ENCODE measurements at regions not wholly inside any gene's neighbourhood (a gene's known extent, or its start where the extent isn't known, plus 50 kb on each side); places are given as distances from the start of the nearest gene placed in this dataset.
A peak's percentile ranks its signal among the peaks of the same experiment; 100 is the strongest.
"Not testable (repeated sequence)": the region's sequence is repeated elsewhere in the genome, so short reads cannot be mapped to it uniquely, and the experiment has no call there.

DNA sequence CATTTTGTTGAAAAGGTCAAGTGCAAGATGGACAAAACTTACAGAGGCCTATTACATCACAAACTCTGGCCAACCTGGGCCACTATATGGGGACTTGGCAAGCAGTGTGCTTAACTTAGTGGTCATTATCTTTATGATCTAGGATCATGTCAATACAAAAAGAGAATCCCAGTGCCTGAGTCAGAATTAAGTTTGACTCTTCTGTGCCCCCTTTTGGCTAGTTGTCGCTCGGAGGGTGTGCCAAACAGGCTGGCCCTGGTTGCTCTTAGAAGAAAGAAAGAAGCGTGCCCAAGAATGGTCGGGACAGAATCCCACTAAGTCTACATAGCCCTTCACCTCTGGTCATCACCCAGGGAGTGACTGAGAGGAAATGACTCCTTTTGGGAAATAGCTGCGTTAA is 100.1 kb downstream of the EIF4E start:
- Histone ChIP-seq H3K27ac (no peak overlapping the region), H3K36me3 (ENCODE audit: insufficient read depth, low read length) (no peaks in the 10 kb centered on the region), H3K4me3 (no peak overlapping the region), H3K9me3 (ENCODE audit: low read depth, low read length) (no peaks in the 10 kb centered on the region), H3K9ac (ENCODE audit: insufficient read length) (no peak overlapping the region)
- no peak for DNase-seq (ENCODE audit: low read depth, low spot score)
- no peak for TF ChIP-seq EZH2 (IDR thresholded peaks at IDR 0.05)
- no peak for TF ChIP-seq FOXP2 (optimal IDR thresholded peaks at IDR 0.05; ENCODE audit: control extremely low read depth, extremely low read length, insufficient read depth)
- TF ChIP-seq POLR2AphosphoS5 (IDR thresholded peaks at IDR 0.05; ENCODE audit: borderline replicate concordance, low read depth, low read length), result no peak

DNA sequence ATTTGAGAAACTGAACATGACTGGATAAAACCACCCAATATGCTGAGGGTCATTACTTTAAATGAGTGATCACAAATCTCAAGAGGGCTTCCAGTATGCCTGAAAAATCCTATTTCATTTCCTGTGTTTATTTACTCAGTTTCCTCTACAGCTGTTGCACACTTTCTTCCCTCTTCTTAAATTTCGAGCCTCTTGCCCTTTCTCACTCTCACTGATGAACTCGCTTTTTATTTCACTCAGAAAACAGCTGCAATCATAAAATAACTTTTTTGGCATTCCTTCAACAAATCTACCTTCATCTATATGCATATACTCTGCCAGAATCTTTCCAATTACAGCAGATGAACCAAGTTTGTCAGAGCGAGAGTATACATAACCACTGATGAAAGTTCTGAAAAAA is 101.3 kb downstream of the EIF4E start:
- Histone ChIP-seq H3K27ac (no peak overlapping the region), H3K9ac (ENCODE audit: insufficient read length) (no peak overlapping the region), H3K4me3 (peak overlapping the region; percentile 19; the same call in 1 of the 2 replicates), H3K36me3 (ENCODE audit: insufficient read depth, low read length) (no peaks in the 10 kb centered on the region), H3K9me3 (ENCODE audit: low read depth, low read length) (no peaks in the 10 kb centered on the region)
- no peak for DNase-seq (ENCODE audit: low read depth, low spot score)
- TF ChIP-seq FOXP2 (optimal IDR thresholded peaks at IDR 0.05; ENCODE audit: control extremely low read depth, extremely low read length, insufficient read depth), result no peak
- no peak for TF ChIP-seq EZH2 (IDR thresholded peaks at IDR 0.05)
- no peak for TF ChIP-seq POLR2AphosphoS5 (IDR thresholded peaks at IDR 0.05; ENCODE audit: borderline replicate concordance, low read depth, low read length)

GRCh38 chr4:98822144-98822543 is 106.8 kb downstream of the EIF4E start:
- no peaks in the 10 kb centered on the region for H3K36me3 ChIP-seq (ENCODE audit: insufficient read depth, low read length)
- H3K9ac ChIP-seq (ENCODE audit: insufficient read length), result no peak overlapping the region
- no peak overlapping the region for H3K27ac ChIP-seq
- H3K4me3 ChIP-seq, result no peak overlapping the region
- DNase-seq (ENCODE audit: low read depth, low spot score), result no peak
- no peaks in the 10 kb centered on the region for H3K9me3 ChIP-seq (ENCODE audit: low read depth, low read length)
- TF ChIP-seq FOXP2 (optimal IDR thresholded peaks at IDR 0.05; ENCODE audit: control extremely low read depth, extremely low read length, insufficient read depth), result no peak
- TF ChIP-seq EZH2 (IDR thresholded peaks at IDR 0.05), result no peak
- TF ChIP-seq POLR2AphosphoS5 (IDR thresholded peaks at IDR 0.05; ENCODE audit: borderline replicate concordance, low read depth, low read length), result no peak

GRCh38 chr4:98818116-98818515 is 110.8 kb downstream of the EIF4E start:
- not testable (repeated sequence) for DNase-seq (ENCODE audit: low read depth, low spot score); H3K9me3 ChIP-seq (ENCODE audit: low read depth, low read length); H3K9ac ChIP-seq (ENCODE audit: insufficient read length); H3K36me3 ChIP-seq (ENCODE audit: insufficient read depth, low read length); H3K27ac ChIP-seq; H3K4me3 ChIP-seq

DNA sequence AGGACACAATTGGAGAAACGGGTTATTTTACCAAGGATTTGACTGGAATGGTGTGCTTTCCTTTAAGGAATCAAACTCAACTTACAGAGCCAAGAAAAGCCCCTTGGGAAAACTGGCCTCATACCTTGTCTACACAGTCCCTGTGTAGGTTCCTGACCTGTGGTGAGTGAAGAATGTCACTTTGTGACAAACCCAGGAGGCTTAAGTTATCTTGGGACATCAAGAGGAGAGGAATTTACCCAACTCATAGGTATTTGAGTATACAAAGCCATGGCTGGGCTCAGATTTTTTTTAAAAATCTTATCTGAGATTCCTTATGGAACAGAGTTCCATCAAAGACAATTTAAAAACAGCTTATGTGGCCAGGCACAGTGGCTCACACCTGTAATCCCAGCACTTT is 112.1 kb downstream of the EIF4E start:
- no peak overlapping the region for H3K9ac ChIP-seq (ENCODE audit: insufficient read length)
- no peak overlapping the region for H3K4me3 ChIP-seq
- H3K9me3 ChIP-seq (ENCODE audit: low read depth, low read length), result no peaks in the 10 kb centered on the region
- DNase-seq (ENCODE audit: low read depth, low spot score), result no peak
- TF ChIP-seq FOXP2 (optimal IDR thresholded peaks at IDR 0.05; ENCODE audit: control extremely low read depth, extremely low read length, insufficient read depth) (no peak), EZH2 (IDR thresholded peaks at IDR 0.05) (no peak), POLR2AphosphoS5 (IDR thresholded peaks at IDR 0.05; ENCODE audit: borderline replicate concordance, low read depth, low read length) (no peak)
- H3K36me3 ChIP-seq (ENCODE audit: insufficient read depth, low read length), result no peaks in the 10 kb centered on the region
- no peak overlapping the region for H3K27ac ChIP-seq

DNA sequence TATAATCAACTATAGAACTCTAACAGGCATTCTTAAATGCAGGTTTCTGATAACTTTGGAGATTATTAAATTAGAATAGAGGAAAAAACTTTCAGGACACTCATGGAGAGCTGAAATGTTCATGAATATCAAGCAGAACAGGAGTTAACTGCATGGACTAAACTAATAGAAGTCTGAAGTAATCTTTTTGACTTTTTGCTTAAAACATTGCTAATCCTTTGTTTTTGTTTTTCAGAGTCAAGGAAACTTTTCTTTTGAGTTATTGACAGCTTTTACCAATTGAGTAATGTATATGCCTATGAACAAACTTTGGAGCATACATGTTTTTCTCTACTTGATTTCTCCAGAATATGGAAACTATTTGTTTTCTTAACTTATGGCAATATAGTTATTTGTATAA is 112.5 kb downstream of the EIF4E start:
- no peak overlapping the region for H3K27ac ChIP-seq
- no peaks in the 10 kb centered on the region for H3K9me3 ChIP-seq (ENCODE audit: low read depth, low read length)
- no peak for DNase-seq (ENCODE audit: low read depth, low spot score)
- H3K36me3 ChIP-seq (ENCODE audit: insufficient read depth, low read length), result no peaks in the 10 kb centered on the region
- TF ChIP-seq FOXP2 (optimal IDR thresholded peaks at IDR 0.05; ENCODE audit: control extremely low read depth, extremely low read length, insufficient read depth) (no peak), POLR2AphosphoS5 (IDR thresholded peaks at IDR 0.05; ENCODE audit: borderline replicate concordance, low read depth, low read length) (no peak), EZH2 (IDR thresholded peaks at IDR 0.05) (no peak)
- no peak overlapping the region for H3K9ac ChIP-seq (ENCODE audit: insufficient read length)
- H3K4me3 ChIP-seq, result no peak overlapping the region

- no peaks in the 10 kb centered on the region for H3K9me3 ChIP-seq (ENCODE audit: low read depth, low read length)
- no peak overlapping the region for H3K9ac ChIP-seq (ENCODE audit: insufficient read length)
- no peak for DNase-seq (ENCODE audit: low read depth, low spot score)
- H3K36me3 ChIP-seq (ENCODE audit: insufficient read depth, low read length), result no peaks in the 10 kb centered on the region
- no peak overlapping the region for H3K27ac ChIP-seq
- TF ChIP-seq FOXP2 (optimal IDR thresholded peaks at IDR 0.05; ENCODE audit: control extremely low read depth, extremely low read length, insufficient read depth) (no peak), POLR2AphosphoS5 (IDR thresholded peaks at IDR 0.05; ENCODE audit: borderline replicate concordance, low read depth, low read length) (no peak), EZH2 (IDR thresholded peaks at IDR 0.05) (no peak)
- no peak overlapping the region for H3K4me3 ChIP-seq
Measured at GRCh38 chr4:98804403-98804802, 124.5 kb downstream of the EIF4E start.

GRCh38 chr4:98803251-98803650 is 125.7 kb downstream of the EIF4E start:
- H3K9ac ChIP-seq (ENCODE audit: insufficient read length), result no peak overlapping the region
- no peaks in the 10 kb centered on the region for H3K9me3 ChIP-seq (ENCODE audit: low read depth, low read length)
- no peak for DNase-seq (ENCODE audit: low read depth, low spot score)
- TF ChIP-seq FOXP2 (optimal IDR thresholded peaks at IDR 0.05; ENCODE audit: control extremely low read depth, extremely low read length, insufficient read depth) (no peak), POLR2AphosphoS5 (IDR thresholded peaks at IDR 0.05; ENCODE audit: borderline replicate concordance, low read depth, low read length) (no peak), EZH2 (IDR thresholded peaks at IDR 0.05) (no peak)
- H3K27ac ChIP-seq, result no peak overlapping the region
- H3K36me3 ChIP-seq (ENCODE audit: insufficient read depth, low read length), result no peaks in the 10 kb centered on the region
- H3K4me3 ChIP-seq, result no peak overlapping the region

DNA sequence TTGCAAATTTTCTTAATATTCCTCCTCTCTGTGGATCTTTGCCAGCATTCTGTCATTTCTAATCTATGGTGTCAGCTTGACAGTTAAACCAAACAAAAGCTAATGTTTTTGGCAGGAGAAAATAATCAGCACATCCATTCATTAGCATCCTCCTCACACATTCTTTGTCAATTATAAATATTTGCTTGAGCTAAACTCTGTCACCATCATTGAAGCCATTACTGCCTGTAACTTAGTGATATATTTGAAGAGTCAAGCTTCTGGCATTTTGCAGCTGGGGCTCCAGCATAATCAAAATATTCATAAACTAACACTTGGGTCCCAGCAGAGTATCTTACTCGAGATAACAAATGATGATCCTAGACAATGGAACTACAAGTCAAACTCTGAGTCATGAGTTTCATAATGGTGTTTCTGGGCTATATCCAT is 126.1 kb downstream of the EIF4E start:
- no peaks in the 10 kb centered on the region for H3K9me3 ChIP-seq (ENCODE audit: low read depth, low read length)
- no peaks in the 10 kb centered on the region for H3K36me3 ChIP-seq (ENCODE audit: insufficient read depth, low read length)
- TF ChIP-seq EZH2 (IDR thresholded peaks at IDR 0.05), result no peak
- no peak for TF ChIP-seq FOXP2 (optimal IDR thresholded peaks at IDR 0.05; ENCODE audit: control extremely low read depth, extremely low read length, insufficient read depth)
- no peak for TF ChIP-seq POLR2AphosphoS5 (IDR thresholded peaks at IDR 0.05; ENCODE audit: borderline replicate concordance, low read depth, low read length)
- no peak overlapping the region for H3K4me3 ChIP-seq
- no peak for DNase-seq (ENCODE audit: low read depth, low spot score)
- no peak overlapping the region for H3K27ac ChIP-seq
- H3K9ac ChIP-seq (ENCODE audit: insufficient read length), result no peak overlapping the region
